HepG2 (cell line): ENCODE measurements at regions not wholly inside any gene's neighbourhood (a gene's known extent, or its start where the extent isn't known, plus 50 kb on each side); places are given as distances from the start of the nearest gene placed in this dataset.

Source experiments
- ATAC-seq: fragments of 200-7000 bp; cut with Tn5 transposase; 3 replicates; pipeline ENCODE4 v1.9.1; 2020; ENCODE audit warnings: mild to moderate bottlenecking, moderate library complexity
- BruUV-seq: library from RNA; stranded (reverse); fragments of 400-500 nt; replicated peaks from 2 replicates; lab custom pipeline; 2021; lab: Mats Ljungman, UMichigan
- CTCF ChIA-PET: fragments of 300-600 bp; formaldehyde crosslinking; extraction: SDS; loops from one replicate; lab custom pipeline; 2021; ENCODE audit warnings: low total read pairs, inconsistent platforms, low intra/inter-chr PET ratio; lab: Yijun Ruan, JAX
- POLR2A ChIA-PET: fragments of 350-600 bp; sonication (Branson Sonifier 250); formaldehyde crosslinking; loops from one replicate; lab custom pipeline; 2020; ENCODE audit warnings: antibody characterized with exemption, inconsistent platforms; lab: Yijun Ruan, JAX
- DNase-seq: peaks from one replicate; pipeline ENCODE4 v3.0.0-alpha.2; 2015; ENCODE audit warnings: low spot score
- FAIRE-seq: peaks from 3 replicates; lab custom pipeline; 2011; peaks lifted over from hg19 to GRCh38; lab: Jason Lieb, UNC
- H2AFZ ChIP-seq: one replicate; pipeline ENCODE4 v1.6.1; 2011; ENCODE audit warnings: low read length, inconsistent platforms
- H3K27ac ChIP-seq: fragments of 300-600 bp; 3 replicates; pipeline ENCODE4 v1.8.0; 2011; ENCODE audit warnings: mixed run types, mild to moderate bottlenecking, mixed read lengths, low read length, inconsistent platforms; ENCODE audit not compliant: insufficient read depth; ENCODE audit errors: extremely low read length
- H3K27me3 ChIP-seq, 2 experiments: fragments of 200-600 bp in 1 of 2; 2 replicates in 1 of 2; 3 replicates in 1 of 2; pipeline versions ENCODE4 v1.6.0 to v1.8.0; 2011; ENCODE audit warnings: low read length in 2 of 2, mild to moderate bottlenecking in 2 of 2, moderate library complexity in 2 of 2, inconsistent platforms in 1 of 2; ENCODE audit not compliant: insufficient read depth in 2 of 2, control insufficient read depth in 1 of 2
- H3K36me3 ChIP-seq, 2 experiments: fragments of 200-600 bp in 1 of 2; replicated peaks in 1 of 2; 2 replicates in 1 of 2; 3 replicates in 1 of 2; pipeline versions ENCODE4 v1.5.1 to v1.8.0; 2011; ENCODE audit warnings: low read length in 2 of 2, inconsistent platforms in 1 of 2; ENCODE audit not compliant: insufficient read depth in 2 of 2, control insufficient read depth in 1 of 2
- H3K4me1 ChIP-seq: 2 replicates; pipeline ENCODE4 v1.5.1; 2012; ENCODE audit warnings: low read length, inconsistent platforms; ENCODE audit not compliant: insufficient read depth
- H3K4me2 ChIP-seq: 2 replicates; pipeline ENCODE4 v1.6.0; 2011; ENCODE audit warnings: low read depth, low read length, inconsistent platforms
- H3K4me3 ChIP-seq, 3 experiments: fragments of 200-600 bp in 1 of 3; sonication (generic), shearing (Covaris generic) in 1 of 3; replicated peaks in 1 of 3; 2 replicates each; pipeline ENCODE4 v1.5.1; 2011 to 2016; ENCODE audit warnings: low read length in 3 of 3, inconsistent platforms in 2 of 3, low read depth in 2 of 3, mild to moderate bottlenecking in 2 of 3, control low read depth in 1 of 3, mixed read lengths in 1 of 3; ENCODE audit not compliant: insufficient read depth in 1 of 3
- H3K79me2 ChIP-seq: one replicate; pipeline ENCODE4 v1.6.1; 2011; ENCODE audit warnings: low read length, inconsistent platforms; ENCODE audit not compliant: insufficient read depth
- H3K9ac ChIP-seq: 2 replicates; pipeline ENCODE4 v1.6.0; 2011; ENCODE audit warnings: mild to moderate bottlenecking, low read depth, low read length, inconsistent platforms; ENCODE audit not compliant: insufficient read depth
- H3K9me3 ChIP-seq: 2 replicates; pipeline ENCODE4 v1.5.1; 2012; ENCODE audit warnings: mild to moderate bottlenecking, low read length
- H4K20me1 ChIP-seq: 2 replicates; pipeline ENCODE4 v1.6.0; 2011; ENCODE audit warnings: inconsistent platforms, mild to moderate bottlenecking, low read length, moderate library complexity; ENCODE audit not compliant: insufficient read depth
- DMTF1 ChIP-seq: sonication (generic); formaldehyde crosslinking; IDR thresholded peaks from 2 replicates; pipeline ENCODE4 v1.4.0; 2020; ENCODE audit warnings: mild to moderate bottlenecking, missing genetic modification reagents
- DR1 ChIP-seq: sonication (generic); formaldehyde crosslinking; IDR thresholded peaks from 2 replicates; pipeline ENCODE4 v1.8.0; 2021; ENCODE audit warnings: mild to moderate bottlenecking, missing genetic modification reagents, inconsistent platforms
- HOXA7 ChIP-seq: sonication (generic); formaldehyde crosslinking; IDR thresholded peaks from 2 replicates; pipeline ENCODE4 v1.8.1; 2022; ENCODE audit warnings: mild to moderate bottlenecking, missing genetic modification reagents, moderate library complexity
- IRF1 ChIP-seq: sonication (generic); formaldehyde crosslinking; IDR thresholded peaks from 2 replicates; pipeline ENCODE4 v1.4.0; 2020; ENCODE audit warnings: low read depth, mild to moderate bottlenecking, missing genetic modification reagents
- KMT2A ChIP-seq: sonication (generic); formaldehyde crosslinking; IDR thresholded peaks from 2 replicates; pipeline ENCODE4 v1.4.0; 2020; ENCODE audit warnings: missing genetic modification reagents
- MBD4 ChIP-seq: IDR thresholded peaks from 2 replicates; pipeline ENCODE4 v1.6.1; 2012; ENCODE audit warnings: low read length, inconsistent platforms, borderline replicate concordance
- REXO4 ChIP-seq: sonication (generic); formaldehyde crosslinking; IDR thresholded peaks from 2 replicates; pipeline ENCODE4 v1.8.0; 2022; ENCODE audit warnings: missing genetic modification reagents, mild to moderate bottlenecking, borderline replicate concordance
- ZFP41 ChIP-seq: sonication (generic); formaldehyde crosslinking; IDR thresholded peaks from 2 replicates; pipeline ENCODE4 v1.4.0; 2020; ENCODE audit warnings: mild to moderate bottlenecking, missing genetic modification reagents, borderline replicate concordance
- ZNF10 ChIP-seq: sonication (generic); formaldehyde crosslinking; IDR thresholded peaks from 2 replicates; pipeline ENCODE4 v1.4.0; 2020; ENCODE audit warnings: mild to moderate bottlenecking, low read depth, missing genetic modification reagents, borderline replicate concordance
- ZNF225 ChIP-seq: sonication (generic); formaldehyde crosslinking; IDR thresholded peaks from 2 replicates; pipeline ENCODE4 v1.4.0; 2020; ENCODE audit warnings: mild to moderate bottlenecking, missing genetic modification reagents
- ZNF292 ChIP-seq: sonication (generic); formaldehyde crosslinking; IDR thresholded peaks from 2 replicates; pipeline ENCODE4 v1.8.1; 2022; ENCODE audit warnings: mild to moderate bottlenecking, low read depth, missing genetic modification reagents, borderline replicate concordance
- ZNF737 ChIP-seq: sonication (generic); formaldehyde crosslinking; IDR thresholded peaks from 2 replicates; pipeline ENCODE4 v1.5.0; 2020; ENCODE audit warnings: missing genetic modification reagents, mild to moderate bottlenecking, borderline replicate concordance
- ZSCAN21 ChIP-seq: sonication (generic); formaldehyde crosslinking; IDR thresholded peaks from 2 replicates; pipeline ENCODE4 v1.8.0; 2022; ENCODE audit warnings: mild to moderate bottlenecking, missing genetic modification reagents, moderate library complexity, borderline replicate concordance
- ZSCAN31 ChIP-seq: sonication (generic); formaldehyde crosslinking; IDR thresholded peaks from 2 replicates; pipeline ENCODE4 v1.5.0; 2020; ENCODE audit warnings: low read depth, mild to moderate bottlenecking, missing genetic modification reagents
- WGBS: methylation state at CpG from one replicate; pipeline ENCODE4 v1.1.6; 2017; ENCODE audit warnings: low lambda C conversion rate; 5-methylcytosine and 5-hydroxymethylcytosine counted together
- in situ Hi-C: cut with HindIII; loops from 2 replicates; pipeline ENCODE4 v1.10.0; 2017; ENCODE audit warnings: low pct_unique_long_range_greater_than_20kb; ENCODE audit not compliant: extremely low pct_ligation_motif_present
- intact Hi-C: fragments of 100-400 bp; cut with micrococcal nuclease; formaldehyde crosslinking; loops from one replicate; pipeline ENCODE4 v1.10.0; 2022; ENCODE audit not compliant: unreplicated experiment

GRCh38 chr12:11564984-11565651, 84.4 kb upstream of the ETV6 start (continued):
- no peak for TF ChIP-seq DMTF1 (CRISPR knock-in tag)
- no peak for TF ChIP-seq ZNF292 (CRISPR knock-in tag)
- no peak for TF ChIP-seq REXO4
- no peak for TF ChIP-seq KMT2A (CRISPR knock-in tag)
- TF ChIP-seq, all 625 proteins: peak for 0

- H3K27me3 ChIP-seq = no peaks in the 10 kb centered on the region; a peak in 1 of 5 replicates
- BruUV-seq = no TSS peak
- TF ChIP-seq ZSCAN31 (CRISPR knock-in tag) (no peak), ZNF737 (no peak), ZFP41 (CRISPR knock-in tag) (no peak), ZSCAN21 (CRISPR knock-in tag) (no peak), DR1 (CRISPR knock-in tag) (no peak), ZNF10 (CRISPR knock-in tag) (no peak), MBD4 (no peak), HOXA7 (CRISPR knock-in tag) (no peak), ZNF225 (CRISPR knock-in tag) (no peak), IRF1 (CRISPR knock-in tag) (no peak)
- TF ChIP-seq, all 625 proteins: peak for 0
- DNase-seq = no peak
- no peaks in the 10 kb centered on the region for H3K36me3 ChIP-seq
- H3K79me2 ChIP-seq = no peaks in the 10 kb centered on the region
- no peak overlapping the region for H3K9ac ChIP-seq
- no peak for FAIRE-seq
- H3K27ac ChIP-seq = no peak overlapping the region
- H3K4me1 ChIP-seq = no peaks in the 10 kb centered on the region
- in situ Hi-C loops (loop anchor here (25.0 kb wide), 1 partner anchor 747 kb away; no protein-coding TSS in a partner anchor), intact Hi-C loops (no loop called here)
- H4K20me1 ChIP-seq = no peaks in the 10 kb centered on the region
- H3K4me3 ChIP-seq = no peak overlapping the region
- ATAC-seq = no peak
- CTCF ChIA-PET = no interaction called here
- 0% methylated on average over 2 of the region's 2 CpGs for WGBS
- no peak overlapping the region for H3K4me2 ChIP-seq
- H2AFZ ChIP-seq = no peak overlapping the region
- POLR2A ChIA-PET = no interaction called here
- no peaks in the 10 kb centered on the region for H3K9me3 ChIP-seq
Measured at GRCh38 chr12:11565752-11566151, 83.7 kb upstream of the ETV6 start.
